ENCODE measurements at regions not wholly inside any gene's neighbourhood (a gene's known extent, or its start where the extent isn't known, plus 50 kb on each side); places are given as distances from the start of the nearest gene placed in this dataset.
A peak's percentile ranks its signal among the peaks of the same experiment; 100 is the strongest.

DNA sequence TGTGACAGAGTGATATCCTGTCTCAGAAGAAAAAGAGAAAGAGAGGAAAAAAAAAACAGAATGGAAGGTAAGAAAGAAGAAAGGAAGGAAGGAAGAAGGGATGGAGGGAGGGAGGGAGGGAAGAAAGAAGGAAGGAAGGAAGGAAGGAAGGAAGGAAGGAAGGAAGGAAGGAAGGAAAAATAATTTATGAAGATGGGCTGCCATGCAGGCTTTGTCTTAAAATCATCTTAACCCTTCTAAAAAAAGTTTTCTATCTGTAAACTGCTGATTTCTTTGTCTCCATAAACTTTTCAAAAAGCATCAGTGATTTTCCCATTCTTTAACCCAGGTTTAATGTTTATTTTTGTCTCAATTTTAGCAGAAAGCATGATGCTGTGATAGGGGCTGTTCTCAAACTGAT is 1154.1 kb upstream of the CDH6 start:
- DNase-seq = no peak

DNA sequence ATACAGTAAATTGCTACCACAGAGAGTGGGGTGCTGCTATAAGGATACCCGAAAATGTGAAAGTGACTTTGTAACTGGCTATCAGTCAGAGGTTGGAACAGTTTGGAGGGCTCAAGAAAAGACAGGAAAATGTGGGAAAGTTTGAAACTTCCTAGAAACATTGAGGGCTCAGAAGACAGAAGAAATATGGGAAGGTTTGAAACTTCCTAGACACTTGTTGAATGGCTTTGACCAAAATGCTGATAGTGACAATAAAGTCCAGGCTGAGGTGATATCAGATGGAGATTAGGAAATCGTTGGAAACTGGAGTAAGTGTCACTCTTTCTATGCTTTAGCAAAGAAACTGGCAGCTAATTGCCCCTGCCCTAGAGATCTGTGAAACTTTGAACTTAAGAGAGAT is 1158.6 kb upstream of the CDH6 start:
- no peak for DNase-seq

DNA sequence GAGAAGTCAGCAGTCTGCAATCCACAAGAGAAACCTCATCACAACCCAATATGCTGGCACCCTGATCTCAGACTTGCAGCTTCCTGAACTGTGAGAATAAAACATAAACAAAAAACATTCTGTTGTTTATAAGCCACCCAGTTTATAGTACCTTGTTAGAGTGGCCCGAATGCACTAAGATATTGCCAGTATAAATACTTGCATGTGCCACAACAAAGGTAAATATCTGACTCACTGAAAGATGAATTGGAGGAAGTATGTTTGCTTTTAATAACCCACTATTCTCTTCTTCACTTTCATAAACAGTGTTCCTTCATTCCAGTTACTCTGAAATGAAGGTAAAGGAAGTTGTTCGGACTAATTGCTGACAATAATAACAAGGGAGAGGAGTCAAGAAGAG is 1163.4 kb upstream of the CDH6 start:
- peak in 1 of 2 experiments; percentile 26 for DNase-seq

DNA sequence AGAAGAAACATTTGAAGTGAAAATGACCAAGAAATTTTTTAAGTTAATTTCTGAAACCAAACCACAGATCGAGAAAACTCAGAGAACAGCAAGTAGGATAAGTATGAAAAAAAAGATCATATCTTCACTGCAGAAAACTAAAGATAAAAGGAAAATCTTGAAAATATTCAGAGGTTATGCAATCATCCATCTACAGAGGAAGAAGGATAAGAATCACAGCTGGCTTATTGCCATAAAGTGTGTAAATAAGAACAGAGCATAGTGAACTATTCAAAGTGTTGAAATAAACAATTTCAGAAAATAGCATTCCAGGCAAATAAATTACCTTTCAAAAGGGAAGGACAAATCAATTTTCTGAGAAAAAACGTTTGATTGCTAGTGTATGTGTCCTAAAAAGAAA is 1191.7 kb upstream of the CDH6 start:
- no peak for DNase-seq

DNA sequence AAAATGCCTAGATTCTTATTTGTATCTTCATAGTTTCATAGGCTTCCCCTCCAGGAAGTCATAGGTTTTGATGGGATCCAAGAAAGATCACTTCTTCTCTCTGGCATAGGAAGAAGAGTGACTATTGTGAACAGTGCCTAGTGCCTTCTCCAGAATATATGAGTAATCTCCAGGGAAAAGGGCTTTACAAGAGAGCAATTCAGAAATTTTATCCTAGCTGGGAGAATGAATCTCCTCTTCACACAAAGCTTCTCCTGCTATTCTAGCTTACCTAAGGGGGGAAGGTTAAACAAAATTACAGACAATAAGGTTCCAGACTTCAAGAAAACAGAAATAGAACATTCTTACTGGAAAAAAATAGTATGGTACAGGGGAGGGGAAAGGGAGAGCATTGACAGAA is 1193.3 kb upstream of the CDH6 start:
- no peak for DNase-seq

DNA sequence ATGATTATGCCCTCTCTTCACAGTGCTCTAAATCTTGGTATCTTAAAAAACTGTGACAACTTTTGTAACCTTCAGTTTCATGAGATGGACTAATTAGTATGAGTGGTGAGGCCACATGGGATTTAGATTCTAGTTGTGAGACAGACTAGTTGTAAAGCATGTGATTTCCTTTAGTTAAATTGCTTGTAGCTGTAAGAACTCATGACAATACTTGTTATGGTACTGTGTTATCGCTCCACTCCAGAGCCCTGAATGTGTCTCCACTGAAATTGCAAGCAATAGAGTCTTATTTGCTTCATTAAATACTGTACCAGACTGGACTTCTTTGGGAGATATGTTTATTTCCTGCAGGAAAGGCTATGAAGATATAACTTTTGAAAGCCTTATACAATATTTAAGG is 1198.3 kb upstream of the CDH6 start:
- DNase-seq = no peak

DNA sequence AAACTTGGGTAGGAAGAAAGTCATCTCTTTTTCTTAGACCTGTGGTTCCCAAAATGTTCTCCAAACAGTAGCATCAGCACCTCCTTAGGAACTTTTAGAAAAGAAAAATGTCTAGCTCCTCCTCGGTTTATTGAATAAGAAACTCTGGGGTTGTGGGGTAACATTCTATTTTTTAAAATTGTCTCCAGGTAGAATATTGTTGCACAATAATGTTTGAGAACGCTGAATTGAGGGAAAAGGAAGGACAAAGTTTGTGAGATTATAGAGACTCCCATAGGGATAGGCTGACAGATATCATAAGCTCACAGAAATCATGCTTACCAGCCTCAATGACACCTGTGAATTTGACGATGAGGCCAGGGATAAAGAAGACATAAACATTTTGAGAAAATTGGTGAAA is 1199.0 kb upstream of the CDH6 start:
- DNase-seq = no peak

DNA sequence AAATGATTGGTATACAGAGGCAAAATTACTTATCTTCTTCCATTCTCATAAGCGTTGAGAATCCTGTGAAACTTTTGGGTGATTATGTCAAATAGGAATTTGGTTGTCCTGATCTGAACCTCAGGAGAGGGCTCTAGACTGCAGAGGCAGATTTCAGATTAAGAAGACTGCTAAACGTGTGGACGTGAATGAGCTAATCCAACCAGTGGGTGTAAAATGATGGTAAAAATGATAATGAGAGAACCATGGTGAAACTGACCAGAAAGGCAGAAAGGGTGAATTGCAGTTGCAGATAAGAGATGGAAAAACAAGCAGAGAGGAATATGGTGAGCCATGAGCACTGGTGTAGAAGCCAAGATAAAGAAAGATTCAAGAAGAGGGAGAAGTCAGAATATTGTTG is 1200.2 kb upstream of the CDH6 start:
- no peak for DNase-seq

DNA sequence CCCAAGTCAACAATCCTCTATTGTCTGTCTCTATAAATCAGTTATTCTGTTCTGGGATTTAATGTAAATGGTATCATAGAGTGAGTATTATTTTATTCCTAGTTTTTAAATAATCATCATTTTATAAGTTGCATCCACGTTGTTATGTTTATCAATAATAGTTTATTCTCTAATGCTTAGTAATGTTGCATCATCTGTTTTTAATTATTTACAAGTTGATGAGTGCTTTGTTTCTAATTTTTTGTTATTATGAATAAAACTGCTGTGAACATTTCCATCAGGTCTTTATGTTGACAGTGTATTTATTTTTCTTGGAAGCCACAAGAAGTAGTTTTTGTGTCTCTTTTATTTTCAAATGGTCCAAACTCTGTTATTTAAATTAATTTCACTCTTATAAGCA is 1201.2 kb upstream of the CDH6 start:
- no peak for DNase-seq

DNA sequence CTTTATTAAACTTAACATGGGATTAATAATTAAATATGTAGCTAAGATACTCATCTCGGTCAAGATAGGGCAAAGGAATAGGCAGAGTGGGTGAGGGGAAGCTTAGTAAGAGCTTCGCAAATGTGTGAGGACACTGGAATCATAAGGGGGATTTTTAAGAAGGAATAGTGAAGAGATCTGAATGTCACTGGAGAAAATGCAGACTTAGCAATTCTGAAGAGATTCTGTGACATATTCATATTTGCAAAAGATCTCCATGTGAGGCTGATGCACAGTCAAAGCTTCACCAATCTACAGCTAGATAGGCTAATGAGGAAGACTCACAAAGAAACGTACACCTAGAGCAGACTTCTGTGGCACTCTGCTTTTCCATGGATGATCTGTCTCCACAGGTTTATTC is 1202.8 kb upstream of the CDH6 start:
- DNase-seq = no peak

DNA sequence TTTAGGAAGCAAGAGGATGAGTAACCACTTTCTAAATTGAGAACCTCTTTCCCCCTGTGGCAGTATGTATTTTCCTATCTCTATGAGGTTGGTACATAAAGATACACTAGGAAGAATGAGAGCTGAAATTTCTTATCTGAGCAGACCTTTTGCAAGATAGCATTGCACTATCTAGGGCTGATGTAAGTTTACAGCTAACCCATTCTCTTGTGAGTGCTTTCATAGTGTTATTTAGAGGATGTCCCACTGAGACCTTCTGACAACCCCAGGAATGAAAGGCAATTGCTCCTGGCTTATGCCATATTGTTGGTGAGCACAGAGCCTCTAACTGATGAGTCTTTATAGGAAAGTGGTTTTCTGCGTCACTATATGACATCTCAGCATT is 1209.3 kb upstream of the CDH6 start:
- DNase-seq = no peak

DNA sequence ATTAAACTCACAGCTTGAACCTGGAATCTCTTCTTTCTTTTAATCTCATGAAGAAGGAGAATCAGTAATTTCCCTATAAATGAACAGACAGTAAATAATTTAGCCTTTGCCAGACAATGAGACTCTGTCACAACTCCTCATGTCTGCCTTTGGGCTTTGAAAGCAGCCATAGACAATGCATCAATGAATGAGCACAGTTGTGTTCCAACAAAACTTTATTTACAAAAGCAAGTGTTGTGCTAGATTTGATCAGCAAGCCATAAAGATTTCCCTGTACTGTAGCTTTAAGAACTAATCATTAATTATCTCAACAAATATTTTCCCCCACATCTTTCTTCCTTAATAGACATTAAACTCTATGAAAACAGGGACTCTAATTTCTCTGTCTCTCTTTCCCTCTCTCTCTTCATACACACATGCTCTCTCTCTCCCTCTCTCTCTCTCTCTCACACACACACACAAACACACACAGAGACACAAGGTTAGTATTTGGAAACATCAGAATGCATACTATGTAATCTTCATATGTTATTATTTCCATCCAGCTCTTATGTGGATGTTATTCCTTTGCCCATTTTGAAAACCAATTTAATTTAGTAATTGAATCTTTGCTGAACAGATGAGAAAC is 1209.8 kb upstream of the CDH6 start:
- DNase-seq = no peak

DNA sequence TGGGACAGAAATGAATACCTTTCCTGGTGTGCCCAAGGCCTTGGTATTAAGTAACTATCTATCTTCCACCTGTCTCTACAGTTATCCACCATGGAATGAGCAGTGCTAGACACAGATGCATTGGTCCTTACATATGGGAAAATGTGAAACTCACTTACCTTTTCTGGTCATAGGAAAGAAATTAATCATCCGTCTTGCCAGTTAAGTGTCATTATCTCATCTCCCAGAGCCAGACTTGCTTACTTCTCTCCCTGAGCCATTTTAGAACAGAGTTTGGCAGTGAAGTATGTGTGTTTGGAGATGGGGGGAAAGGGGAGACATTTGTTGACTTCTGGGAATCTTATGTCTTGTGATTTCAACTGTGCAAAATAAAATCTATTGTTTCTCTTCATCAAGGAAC is 1211.0 kb upstream of the CDH6 start:
- DNase-seq = no peak

DNA sequence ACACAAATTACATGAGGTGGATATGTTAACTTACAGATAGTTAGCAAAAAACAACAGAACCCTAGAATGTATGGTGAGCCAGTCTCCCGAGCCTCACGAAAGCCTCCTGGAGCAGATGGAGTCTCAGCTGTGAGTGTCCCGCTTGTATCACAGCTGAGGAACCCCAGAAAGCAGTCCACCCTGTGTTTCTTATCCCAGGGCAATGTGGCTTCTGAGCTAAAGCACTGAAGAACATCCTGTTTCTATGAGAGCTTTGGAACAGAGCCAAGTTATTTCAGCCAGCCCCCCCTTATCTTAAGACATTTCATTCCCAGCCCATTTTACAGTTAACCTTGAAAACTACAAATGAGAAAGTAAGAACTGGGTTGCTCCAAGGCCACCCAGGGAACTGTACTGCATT is 1220.9 kb upstream of the CDH6 start:
- DNase-seq = no peak

DNA sequence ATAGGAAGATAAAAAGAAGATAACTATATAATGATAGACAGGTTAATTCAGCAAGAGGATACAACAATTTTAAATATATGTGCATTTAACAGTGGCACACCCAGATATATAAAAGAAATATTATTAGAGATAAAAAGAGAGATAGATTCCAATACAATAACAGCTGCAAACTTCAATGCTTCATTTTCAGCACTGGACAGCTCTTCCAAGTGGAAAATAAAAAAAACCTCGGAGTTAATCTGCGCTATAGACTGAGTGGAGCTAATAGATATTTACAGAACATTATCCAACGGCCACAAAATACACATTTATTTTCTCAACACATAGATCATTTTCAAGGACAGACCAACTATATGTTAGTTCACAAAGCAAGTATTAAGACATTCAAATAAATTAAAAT is 1229.5 kb upstream of the CDH6 start:
- no peak for DNase-seq

DNA sequence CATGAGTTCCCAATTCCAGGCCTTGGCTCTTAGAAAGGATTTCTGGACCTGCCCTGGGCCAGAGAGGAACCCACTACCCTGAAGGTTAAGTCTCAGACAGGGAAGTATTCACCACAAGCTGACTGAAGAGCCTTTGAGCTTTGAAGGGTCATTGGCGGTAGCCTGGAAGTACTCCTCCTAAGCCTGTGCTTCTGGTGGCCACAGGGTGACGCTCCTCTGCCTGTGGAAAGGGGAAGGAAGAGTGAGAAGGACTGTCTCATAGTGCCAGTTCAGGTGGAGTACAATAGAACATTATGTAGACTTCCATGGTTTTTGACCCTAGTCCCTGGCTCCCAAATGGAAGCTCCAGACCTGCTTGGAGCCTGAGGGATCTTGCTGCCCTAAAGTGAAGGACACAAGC is 1233.2 kb upstream of the CDH6 start:
- no peak for DNase-seq

DNA sequence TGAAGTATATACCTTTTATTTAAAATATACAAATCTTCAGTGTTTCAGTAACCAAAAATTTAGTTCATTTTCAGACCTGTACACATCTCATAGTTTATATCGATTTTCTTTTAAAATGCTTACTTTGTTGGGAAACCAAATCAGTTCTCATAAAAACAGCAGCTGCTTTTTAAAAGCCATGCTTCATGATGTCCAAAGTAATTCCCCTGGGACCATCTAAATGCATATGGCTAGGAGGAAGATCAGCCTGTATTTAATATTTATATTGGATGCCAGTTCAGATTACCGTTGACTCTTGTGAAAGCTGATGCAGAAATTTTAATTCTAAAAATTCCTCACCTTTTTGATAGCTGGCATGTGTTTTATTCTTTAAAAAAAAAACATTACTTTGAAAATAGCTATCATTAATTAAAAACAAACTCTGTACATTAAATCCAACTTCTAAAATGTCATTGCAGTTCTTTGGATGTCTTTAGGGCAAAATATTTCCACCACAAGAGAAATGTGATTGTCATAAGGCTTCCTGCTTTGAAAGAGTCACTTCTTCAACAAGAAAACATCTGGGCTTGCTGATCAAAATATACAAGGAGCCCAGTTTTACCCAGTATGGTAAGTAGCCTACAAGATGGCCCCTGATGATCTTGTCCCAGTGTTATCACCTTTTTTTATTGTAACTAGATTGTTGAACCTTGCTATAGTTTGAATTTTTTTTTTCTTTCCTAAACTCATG is 1242.9 kb upstream of the CDH6 start:
- no peak for DNase-seq

DNA sequence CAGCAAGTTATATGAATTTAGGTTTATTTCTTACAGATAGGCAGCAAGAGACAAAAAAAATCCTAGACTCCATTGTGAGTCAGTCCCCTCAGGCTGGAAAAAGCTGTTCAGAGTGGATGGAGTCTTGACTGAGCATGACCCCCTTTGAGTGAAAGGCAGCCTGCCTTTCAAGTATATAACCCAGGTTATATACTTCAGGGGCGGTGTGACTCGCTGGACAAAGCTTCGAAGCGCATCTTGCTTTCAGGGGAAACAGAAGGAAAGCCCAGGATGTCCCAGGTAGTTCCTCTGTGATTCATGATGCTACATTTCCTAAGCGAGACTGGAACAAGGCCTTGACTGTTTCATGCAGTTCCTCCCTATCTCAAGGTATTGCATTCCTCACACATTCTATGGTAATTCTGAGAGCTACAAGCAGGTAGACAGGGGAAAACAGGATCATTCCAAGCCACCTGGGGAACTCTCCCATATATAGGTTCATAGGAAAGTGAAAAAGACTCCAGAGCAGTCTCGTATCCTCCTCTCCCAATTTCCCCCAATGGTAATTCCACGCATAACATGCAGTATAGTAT is 1244.1 kb upstream of the CDH6 start:
- DNase-seq = no peak

DNA sequence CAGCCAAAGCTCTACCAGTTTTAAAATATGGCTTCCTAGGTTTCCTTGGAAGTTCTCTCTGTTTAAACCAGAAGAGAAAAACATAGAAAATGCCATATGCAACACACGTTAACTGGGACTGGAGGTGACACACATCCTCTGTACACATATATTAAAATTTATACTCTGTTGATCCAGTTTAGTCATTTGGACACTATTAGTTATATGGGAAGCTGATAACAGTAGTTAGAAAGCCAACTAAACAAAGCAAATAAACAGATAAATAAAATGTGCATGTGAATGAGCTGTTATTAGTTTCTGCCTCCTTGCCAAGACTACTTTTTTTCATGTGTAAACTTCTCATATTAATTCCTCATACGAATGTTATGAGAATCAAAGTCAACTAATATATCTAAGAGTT is 1249.2 kb upstream of the CDH6 start:
- DNase-seq = no peak

DNA sequence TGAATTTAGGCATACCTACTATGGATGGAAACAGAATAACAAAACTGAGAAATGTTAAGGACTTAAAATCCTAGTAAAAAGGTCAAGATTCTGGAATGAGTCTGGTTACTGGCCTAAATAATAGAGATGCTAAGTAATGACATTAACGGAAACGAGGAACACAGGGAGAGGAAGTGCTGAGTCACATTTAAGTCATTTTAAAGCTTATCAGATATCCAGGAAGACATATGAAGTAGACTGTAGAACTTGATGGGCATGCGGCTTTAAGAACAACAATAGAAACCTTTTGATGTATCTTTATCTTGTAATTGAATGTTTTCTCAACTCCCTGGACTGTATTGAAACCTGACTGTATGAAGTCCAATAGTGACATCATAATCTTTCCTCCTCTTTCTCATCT is 1251.4 kb upstream of the CDH6 start:
- DNase-seq = no peak

DNA sequence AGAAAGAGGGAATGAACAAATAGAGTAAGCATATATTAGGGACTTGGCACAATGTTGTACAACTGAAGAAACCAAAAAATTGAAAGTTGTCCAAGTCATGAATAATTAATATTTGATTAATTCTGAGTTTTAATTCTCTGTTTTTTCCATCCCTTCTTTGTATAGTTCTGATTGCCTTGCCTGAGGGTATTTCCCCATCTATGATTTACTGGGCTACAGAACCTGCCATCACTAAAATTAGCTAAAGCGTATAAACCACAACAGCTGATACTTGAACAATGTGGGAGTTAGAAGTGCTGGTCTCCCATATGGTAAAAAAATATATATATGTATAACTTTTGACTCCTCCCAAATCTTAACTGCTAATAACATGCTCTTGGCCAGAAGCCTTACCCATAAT is 1253.5 kb upstream of the CDH6 start:
- no peak for DNase-seq

DNA sequence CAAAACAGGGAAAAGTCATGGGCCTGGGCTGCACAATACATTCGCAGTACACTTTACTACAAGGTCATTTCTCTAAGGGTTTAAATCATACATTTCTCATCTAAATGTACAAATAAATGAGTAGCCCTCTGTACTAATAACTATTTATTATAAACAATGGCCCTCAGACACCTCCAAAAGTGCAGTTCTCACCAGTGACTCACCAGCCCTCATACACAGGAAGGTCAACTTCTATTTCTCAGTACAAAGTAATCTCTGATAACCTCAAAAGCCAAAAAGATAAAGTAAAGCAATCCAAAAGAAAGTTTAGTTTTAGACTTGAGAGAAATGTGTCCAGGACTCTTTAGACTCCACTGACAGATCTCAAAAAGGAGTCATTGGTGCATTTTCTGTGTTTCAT is 1258.1 kb upstream of the CDH6 start:
- DNase-seq = no peak

DNA sequence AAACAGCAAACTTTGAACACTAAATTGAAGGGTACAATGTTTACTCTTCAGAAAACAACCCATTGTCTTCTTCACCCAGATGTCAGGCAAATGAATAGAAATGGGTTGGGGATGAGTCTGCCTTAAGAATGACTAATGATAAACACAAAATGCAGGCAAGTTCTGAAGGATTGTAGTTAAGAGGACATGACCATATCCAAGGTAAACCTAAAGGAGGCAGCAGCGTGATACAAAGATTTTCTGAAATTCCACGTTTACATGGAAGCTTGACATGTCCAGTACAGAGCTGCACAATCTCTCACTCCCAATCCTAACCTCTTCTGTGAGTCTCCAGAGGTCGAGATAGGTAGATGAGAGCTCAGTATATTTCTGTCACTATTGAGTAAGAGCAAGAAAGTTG is 1263.2 kb upstream of the CDH6 start:
- DNase-seq = no peak

DNA sequence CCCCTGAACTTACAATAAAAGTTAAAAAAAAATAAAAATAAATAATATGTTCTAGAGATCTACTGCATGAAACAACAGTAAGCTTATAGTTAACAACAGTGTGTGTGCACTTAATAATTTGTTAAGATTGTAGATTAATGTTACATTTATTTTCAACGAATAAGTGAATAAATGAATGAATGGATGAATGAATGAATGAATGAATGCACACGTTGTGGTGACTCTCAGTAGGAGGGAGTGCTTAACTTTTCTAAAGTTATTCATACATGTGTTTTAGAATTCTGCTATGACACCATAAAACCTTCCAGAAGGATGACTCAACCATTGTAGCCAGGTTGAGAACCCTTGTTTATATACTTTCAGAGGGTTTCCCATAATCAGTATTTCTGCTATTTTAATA is 1269.4 kb upstream of the CDH6 start:
- DNase-seq = no peak
